ENCODE measurements at regions not wholly inside any gene's neighbourhood (a gene's known extent, or its start where the extent isn't known, plus 50 kb on each side); places are given as distances from the start of the nearest gene placed in this dataset.
"Not testable (repeated sequence)": the region's sequence is repeated elsewhere in the genome, so short reads cannot be mapped to it uniquely, and the experiment has no call there.

DNA sequence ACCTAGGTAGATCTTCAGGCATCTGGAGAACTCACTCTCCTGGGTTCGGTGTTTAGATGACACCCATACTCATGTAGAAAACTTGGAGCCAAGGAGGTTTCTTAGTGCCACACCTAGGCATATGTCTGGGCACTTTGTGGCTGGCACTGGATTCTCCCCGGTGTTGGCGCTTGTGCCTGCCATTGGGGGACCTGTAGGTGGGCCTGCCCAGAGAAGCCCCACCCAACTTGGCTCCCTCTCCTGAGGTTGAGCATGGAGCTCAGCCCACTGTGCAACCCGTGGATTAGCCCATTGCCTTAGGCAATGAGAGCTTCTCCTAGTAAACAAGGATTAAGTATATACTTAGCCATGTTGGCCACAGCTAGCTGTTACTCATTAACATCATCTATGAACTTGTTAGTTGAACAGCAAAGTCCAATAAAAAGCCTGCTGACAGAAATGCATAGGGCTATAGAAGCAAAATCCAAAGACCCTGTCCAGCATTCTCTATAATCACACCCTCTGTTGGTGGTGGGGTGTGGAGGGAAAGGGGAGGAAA is 335.5 kb upstream of the CHORDC1 start:
- DNase-seq, result no peak
- intact Hi-C loops (cut with DNase I, micrococcal nuclease), result no loop called here
- no peak for ATAC-seq

DNA sequence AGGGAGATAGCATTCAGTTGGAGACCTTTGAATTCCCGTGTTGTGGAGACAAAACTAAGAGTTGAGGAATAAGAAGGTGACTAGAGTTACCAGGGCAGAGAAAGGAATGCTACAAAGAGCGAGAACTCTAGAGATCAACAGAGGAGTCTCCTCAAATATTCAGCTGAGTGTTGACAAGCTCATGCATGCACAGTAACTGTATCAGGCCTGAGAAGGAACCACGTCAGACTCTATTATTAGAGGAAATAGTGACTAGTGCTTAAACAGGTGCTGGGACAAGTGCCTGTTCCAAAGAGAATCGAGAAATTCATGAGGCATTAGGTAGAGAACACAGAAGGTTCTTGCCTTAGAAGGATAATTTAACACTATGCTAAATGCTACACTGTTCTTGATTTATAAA is 333.8 kb upstream of the CHORDC1 start:
- DNase-seq, result no peak
- no peak for ATAC-seq
- intact Hi-C loops (cut with DNase I, micrococcal nuclease), result no loop called here

DNA sequence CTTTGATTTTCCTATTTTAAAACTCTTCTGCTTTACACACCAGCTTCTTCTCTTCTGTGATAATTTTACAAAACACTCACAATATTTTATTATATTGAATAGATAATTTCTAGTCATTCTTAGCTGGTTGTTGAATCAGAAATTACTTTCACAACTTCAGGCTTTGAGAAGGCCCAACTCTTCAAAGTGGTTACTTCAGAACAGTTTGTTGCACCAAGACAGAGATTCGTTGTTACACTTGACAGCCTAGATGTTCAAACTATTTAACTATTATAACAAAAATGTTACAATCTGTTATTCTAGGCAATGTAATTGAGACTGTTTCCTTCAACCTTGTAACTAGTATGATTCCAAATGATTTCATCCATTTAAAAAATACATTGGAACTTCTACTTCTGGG is 333.2 kb upstream of the CHORDC1 start:
- no peak for ATAC-seq

DNA sequence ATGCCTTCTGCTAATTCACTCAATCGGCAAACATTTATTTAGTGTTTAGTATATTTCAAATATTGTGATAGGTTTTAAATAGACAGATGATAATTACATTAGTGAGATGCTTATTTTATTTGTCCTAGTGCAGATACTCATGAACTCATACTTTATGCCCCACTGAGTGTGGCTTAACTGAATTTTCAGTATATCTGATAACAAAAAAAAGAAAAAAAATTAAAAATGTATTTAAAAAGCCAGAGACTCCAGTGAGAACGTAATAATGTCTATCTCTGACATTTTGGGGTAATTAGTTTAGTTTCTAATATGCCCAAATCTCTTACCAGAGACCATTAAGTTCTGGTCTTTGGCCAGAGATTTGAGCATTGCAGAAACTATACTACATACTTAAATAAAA is 332.6 kb upstream of the CHORDC1 start:
- intact Hi-C loops (cut with DNase I, micrococcal nuclease), result no loop called here
- ATAC-seq, result no peak
- DNase-seq, result no peak

More for the DNA sequence above, 333.2 kb upstream of the CHORDC1 start:
- no peak for DNase-seq
- intact Hi-C loops (cut with DNase I, micrococcal nuclease), result no loop called here

DNA sequence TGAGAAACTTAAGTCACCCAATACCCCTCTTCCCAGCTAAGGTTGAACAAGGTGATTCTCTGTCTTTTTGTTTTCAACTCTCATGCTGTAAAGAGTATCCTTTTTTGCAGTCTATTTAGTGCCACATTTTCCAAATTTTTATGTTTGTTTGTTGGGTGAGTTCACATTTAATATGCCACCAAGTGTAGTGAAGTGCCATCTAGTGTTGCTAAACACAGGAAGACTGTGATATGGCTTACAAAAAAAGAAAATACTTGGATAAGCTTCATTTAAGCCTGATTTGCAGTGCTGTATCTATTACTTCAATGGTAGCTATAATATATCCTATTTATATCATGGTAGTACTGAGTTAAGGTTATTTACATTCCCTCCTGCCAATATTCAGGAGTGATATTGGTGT is 319.2 kb upstream of the CHORDC1 start:
- DNase-seq (no peak), ATAC-seq (no peak)
- intact Hi-C loops (cut with DNase I, micrococcal nuclease), result no loop called here

DNA sequence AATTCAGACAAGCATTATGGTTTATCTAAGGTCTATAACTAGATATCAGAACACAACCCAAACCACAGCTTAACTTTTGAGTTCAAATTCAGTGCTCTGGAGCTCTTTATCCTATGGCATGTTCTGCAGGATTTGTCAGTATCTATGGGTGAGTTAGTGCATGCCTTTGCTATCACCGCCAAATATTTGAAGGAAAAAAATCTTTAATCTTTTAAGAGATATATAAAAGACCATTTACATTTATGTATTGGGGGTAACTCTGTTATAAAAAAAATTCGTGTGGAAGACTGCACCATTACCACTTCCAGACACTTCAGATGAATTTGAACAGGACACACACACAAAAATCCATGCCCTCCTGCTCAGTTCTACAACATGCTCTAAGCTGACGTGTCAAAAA is 313.5 kb upstream of the CHORDC1 start:
- no peak for DNase-seq
- no peak for ATAC-seq
- intact Hi-C loops (cut with DNase I, micrococcal nuclease), result no loop called here

DNA sequence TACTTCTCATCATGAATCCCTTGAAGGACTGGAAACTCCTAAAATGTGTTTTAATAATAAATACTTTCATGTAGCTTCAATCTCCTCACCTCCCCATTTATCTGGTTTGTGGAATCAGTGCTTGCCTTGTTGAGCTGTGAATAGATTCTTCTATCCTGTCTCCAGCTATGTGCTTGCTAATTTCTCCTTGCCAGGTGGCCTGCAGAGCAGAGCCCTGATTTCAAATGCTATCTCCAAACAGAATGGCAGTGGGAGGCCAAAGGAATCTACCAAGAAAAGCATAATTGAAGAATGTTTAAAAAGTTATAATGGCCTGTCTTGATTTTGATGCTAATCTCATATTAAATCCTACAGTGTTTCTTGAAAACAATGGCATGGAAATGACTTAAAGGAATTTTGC is 309.3 kb upstream of the CHORDC1 start:
- intact Hi-C loops (cut with DNase I, micrococcal nuclease), result no loop called here
- DNase-seq (no peak), ATAC-seq (no peak)

DNA sequence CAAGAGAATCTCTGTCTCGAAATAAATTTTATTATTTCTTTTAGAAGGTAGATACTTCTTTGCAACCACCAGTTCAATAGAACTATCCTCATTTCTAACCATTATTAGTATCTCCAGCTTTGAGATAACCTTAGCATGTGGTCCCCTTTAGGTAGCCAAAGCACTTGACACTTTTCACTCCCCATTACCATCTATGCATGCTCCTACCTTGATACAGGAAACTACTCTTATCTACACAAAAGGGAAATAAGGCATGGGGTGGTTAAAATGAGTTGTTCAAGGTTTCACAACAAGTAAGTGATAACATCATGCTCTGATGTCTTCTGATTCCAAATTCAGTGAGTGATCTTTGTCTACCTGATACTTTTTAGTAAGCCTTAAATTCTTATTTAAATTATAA is 308.2 kb upstream of the CHORDC1 start:
- intact Hi-C loops (cut with DNase I, micrococcal nuclease), result no loop called here
- DNase-seq, result no peak
- no peak for ATAC-seq

DNA sequence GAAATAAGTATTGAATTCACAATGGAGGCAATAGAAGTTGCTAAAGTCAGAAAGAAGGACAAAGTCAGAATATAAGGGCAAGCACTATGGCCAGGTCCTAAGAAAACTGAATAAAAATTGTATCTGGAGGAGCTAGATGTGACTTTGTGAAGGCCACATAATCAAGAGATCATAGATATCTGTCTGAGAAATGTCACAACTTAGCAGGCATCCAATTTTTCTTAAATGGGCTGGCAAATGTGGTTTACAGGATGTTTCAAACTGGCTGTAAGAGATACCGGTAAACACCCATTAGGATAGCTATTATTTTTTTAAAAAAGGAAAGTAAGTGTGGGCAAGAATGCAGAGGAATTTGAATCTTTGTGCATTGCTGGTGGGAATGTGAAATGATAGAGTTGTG is 303.1 kb upstream of the CHORDC1 start:
- intact Hi-C loops (cut with DNase I, micrococcal nuclease), result no loop called here
- ATAC-seq, result no peak
- DNase-seq, result no peak

DNA sequence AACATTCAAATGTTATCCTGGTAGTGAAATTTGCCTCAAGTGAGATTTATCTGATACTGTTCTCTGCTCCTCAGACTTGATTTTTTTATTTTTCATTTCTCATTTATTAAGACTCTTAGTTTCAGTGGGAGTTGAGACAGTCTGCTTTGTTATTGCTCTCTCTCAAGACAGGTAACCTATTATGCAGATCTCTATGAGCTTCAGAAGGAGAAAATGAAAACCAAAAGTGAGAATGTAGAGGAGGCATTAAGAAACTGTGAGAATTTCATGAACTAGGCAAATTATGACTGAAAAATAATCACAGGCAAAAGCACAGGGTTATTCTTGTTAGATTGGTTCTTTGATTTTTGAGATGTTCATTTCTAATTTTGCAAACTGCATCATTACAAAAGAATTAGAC is 290.0 kb upstream of the CHORDC1 start:
- ATAC-seq (no peak), DNase-seq (no peak)
- intact Hi-C loops (cut with DNase I, micrococcal nuclease), result no loop called here

DNA sequence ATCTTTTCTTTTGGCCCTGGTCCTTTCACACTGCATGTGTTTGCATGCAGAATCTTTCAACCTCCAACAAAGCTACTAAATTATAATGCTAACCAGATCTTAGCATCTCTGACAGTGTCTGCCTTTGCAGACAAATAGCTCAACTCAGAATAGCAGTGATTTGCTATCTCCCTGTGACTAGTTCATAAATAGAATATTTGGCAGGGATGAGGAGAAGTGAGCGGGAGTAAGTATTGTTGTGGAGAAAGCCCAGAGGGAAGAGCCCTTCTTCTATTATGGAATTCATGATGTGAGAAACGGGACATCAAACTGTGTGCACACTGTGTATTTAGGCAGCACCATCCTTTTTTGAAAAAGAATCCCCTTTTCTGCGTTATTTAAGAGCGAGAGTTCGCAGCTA is 288.0 kb upstream of the CHORDC1 start:
- DNase-seq (no peak), ATAC-seq (no peak)
- intact Hi-C loops (cut with DNase I, micrococcal nuclease), result no loop called here

DNA sequence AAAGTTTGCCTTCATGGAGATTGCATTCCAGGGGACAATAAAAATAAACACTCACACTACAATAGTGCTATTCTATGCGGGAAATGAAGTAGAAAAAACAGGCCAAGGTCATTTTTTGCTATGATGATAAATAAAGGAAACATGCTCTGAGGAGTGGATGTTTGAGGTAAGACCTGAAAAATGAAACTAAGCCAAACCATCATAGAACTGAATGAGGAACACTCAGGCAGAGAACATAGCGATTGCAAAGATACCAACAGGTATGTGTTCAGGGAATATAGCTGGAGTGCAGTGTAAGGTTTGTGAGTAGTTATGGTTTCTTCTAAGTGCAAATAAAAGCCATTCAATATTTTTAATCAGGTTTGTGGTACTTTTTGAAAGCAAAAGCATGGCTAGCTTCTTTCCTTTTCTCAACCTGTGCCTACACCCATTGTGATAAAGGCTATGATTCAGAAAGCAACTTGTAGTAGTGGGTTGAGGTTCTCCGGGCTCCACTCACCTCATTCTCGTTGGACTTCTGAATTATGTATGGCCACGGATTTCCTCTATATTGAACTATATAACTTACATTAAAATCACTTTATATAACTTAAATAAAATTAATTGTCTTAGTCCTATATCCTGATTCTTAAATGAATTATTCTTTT is 278.2 kb upstream of the CHORDC1 start:
- intact Hi-C loops (cut with DNase I, micrococcal nuclease), result no loop called here
- no peak for ATAC-seq
- no peak for DNase-seq

DNA sequence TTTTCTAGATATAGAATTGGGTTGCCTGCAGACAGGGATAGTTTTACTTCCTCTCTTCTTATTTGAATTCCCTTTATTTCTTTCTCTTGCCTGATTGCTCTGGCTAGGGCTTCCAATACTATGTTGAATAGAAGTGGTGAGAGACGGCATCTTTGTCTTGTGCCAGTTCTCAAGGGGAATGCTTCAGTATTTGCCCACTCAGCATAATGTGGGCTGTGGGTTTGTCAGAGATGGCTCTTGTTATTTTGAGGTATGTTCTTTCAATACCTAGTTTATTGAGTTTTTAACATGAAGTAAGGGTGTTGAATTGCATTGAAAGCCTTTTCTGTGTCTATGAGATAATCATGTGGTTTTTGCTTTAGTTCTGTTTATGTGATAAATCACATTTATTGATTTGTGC is 273.9 kb upstream of the CHORDC1 start:
- ATAC-seq, result no peak

DNA sequence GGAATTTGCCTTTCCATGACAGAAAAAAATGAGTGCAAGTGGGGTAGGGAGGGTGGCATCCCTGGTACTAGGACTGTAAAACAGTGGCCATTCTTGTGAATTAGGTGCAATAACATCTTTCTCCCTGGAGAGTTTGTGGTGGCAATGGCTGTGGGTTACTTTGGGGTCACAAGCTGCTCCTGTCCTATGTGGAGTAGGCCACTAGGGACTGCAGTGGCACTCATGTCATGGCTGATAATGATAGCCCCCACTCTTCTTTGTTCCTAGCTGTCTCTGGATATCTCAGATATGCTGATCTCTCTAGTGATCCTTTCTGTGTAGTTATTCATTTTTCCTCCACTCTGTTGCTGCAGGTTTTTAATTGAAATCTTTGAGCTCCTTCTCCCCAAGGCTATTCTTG is 270.5 kb upstream of the CHORDC1 start:
- DNase-seq, result no peak
- ATAC-seq, result no peak
- intact Hi-C loops (cut with DNase I, micrococcal nuclease), result no loop called here

More for the DNA sequence above, 273.9 kb upstream of the CHORDC1 start:
- intact Hi-C loops (cut with DNase I, micrococcal nuclease), result no loop called here
- no peak for DNase-seq

DNA sequence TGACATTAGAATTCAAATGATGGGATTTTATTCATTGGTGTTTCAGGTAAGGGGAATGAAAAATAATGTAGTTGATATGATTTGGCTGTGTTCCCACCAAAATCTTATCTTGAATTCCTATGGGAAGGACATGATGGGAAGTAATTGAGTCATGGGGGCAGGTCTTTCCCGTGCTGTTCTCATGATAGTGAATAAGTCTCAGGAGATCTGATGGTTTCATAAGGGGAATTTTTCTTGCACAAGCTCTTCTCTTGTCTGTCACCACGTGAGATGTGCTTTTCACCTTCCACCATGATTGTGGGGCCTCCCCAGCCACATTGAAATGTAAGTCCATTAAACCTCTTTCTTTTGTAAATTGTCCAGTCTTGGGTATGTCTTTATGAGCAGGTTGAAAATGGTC is 268.6 kb upstream of the CHORDC1 start:
- intact Hi-C loops (cut with DNase I, micrococcal nuclease), result no loop called here
- ATAC-seq (no peak), DNase-seq (no peak)

DNA sequence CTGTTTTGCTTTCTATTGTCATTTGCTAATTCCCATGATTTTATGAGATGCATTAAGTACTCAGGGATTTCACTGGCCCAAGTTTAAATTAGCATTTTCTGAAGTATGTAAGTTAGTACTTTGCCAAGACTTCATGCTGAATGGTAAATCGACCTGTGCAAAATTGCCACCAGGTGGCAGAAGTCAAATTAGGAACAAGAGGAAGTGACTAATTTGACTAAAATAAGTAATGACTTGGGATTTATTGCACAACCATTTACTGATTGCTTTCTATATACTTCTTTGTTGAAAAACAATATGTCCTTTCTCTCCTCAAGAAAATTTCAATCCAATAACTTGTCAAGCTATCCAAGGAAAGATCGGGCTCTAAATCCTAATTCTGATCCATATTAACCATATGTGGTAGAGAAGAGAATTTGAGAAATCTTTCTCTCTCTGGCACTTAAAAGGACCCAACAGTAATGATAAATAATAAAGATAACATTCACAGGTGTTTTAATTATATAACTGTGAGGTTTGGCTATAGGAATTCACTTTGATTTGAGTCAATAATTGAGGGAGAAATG is 253.7 kb upstream of the CHORDC1 start:
- ATAC-seq (no peak), DNase-seq (no peak)
- intact Hi-C loops (cut with DNase I, micrococcal nuclease), result no loop called here

DNA sequence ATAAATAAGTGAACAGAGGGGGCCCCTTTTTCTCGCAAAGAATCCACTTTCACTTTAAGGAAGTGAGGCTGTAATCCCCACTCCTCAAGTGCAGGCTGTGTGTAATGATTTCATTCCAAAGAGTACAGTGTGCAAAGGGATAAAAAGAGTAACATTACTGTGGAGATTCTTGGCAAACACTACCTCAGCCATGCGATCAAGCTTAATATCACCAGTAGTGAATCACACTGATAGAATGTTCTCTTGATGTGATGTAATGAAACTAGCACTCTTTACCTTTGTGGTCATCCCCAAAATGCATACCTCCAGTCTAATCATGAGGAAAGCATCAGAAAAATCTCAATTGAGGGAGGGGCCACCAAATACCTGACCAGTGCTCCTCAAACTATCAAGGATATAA is 246.1 kb upstream of the CHORDC1 start:
- no peak for ATAC-seq

DNA sequence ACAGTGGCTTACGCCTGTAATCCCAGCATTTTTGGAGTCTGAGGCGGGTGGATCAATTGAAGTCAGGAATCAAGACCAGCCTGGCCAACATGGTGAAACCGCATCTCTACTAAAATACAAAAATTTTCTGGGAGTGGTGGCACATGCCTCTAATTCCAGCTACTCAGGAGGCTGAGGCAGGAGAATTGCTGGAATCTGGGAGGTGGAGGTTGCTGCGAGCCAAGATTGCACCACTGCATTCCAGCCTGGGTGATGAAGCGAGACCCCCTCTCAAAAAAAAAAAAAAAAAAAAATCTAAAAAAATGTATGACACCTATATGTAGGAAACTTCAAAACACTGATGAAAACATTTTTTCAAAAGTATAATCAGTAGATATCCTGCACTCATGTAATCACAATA is 242.7 kb upstream of the CHORDC1 start:
- intact Hi-C loops (cut with DNase I, micrococcal nuclease), result no loop called here
- ATAC-seq, result no peak

More for the DNA sequence above, 246.1 kb upstream of the CHORDC1 start:
- intact Hi-C loops (cut with DNase I, micrococcal nuclease), result no loop called here
- DNase-seq, result no peak

DNA sequence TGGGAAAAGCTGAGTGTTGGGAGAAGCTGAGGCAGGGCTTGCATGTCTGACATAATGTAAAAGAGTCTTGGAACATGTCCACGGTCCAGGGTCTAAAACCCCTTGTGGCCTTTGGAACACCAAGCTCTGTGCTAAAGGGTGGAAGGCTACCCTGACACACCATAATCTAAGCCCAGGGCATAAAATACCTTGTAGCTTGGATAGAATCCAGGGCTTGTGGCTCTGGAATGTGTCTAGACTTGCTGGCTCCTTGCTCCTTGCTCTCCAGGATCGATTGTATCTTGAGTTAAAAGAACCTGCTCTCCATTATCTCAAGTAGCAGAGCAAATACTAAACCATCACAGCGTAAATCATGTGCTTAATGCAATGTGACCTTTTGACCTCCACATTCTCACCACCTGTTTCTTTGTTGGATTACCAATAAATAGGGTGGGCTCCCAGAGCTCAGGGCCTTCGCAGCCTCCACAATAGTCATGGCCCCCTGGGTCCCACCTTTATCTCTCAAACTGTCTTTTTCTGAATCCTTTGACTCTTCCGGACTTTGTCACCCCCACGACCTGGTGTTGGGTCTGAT is 232.6 kb upstream of the CHORDC1 start:
- intact Hi-C loops (cut with DNase I, micrococcal nuclease); DNase-seq; ATAC-seq: not testable (repeated sequence)

More for the DNA sequence above, 242.7 kb upstream of the CHORDC1 start:
- no peak for DNase-seq

DNA sequence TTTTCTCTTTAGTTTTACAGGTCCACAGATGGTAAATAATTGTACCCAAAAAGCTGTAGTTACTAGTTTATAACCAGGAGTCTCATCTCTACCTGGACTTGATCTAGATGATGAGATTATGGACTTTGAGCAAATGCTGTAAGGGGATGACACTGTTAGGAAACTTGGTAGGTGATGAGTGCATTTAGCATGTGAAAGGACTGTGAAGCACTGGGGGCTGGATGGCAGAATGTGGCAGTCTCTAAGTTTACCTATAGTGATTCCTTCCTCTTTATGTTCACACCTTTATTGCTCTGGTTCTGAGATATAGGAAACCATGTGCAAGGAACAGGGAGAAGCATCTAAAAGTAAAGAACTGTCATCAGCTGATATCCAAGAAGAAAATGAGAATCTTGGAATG is 230.7 kb upstream of the CHORDC1 start:
- DNase-seq (no peak), ATAC-seq (no peak)
- intact Hi-C loops (cut with DNase I, micrococcal nuclease), result no loop called here

DNA sequence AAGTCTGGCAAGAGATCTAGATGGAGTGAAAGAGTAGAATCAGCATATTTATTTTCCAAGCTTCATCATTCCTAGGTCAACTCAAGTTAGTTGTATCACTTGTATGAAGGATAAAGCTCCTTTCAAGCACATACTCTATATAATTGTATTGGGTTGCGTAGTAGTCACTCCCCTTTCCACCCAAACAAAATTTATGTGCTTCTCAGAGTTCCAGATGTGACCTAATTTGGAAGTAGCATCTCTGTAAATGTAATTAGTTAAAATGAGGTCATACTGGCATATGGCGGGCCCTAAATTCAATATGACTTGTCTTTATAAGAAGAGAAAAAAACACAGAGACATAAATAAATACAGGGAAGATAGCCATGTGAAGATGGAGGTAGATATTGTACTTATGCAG is 226.8 kb upstream of the CHORDC1 start:
- no peak for ATAC-seq

More for the DNA sequence above, 226.8 kb upstream of the CHORDC1 start:
- intact Hi-C loops (cut with DNase I, micrococcal nuclease), result no loop called here
- no peak for DNase-seq
